OCI-LY7 (cell line): ENCODE measurements at regions not wholly inside any gene's neighbourhood (a gene's known extent, or its start where the extent isn't known, plus 50 kb on each side); places are given as distances from the start of the nearest gene placed in this dataset.

Source experiments
- EZH2phosphoT487 ChIP-seq: fragments of 200-600 bp; sonication (generic); IDR thresholded peaks from 2 replicates; pipeline ENCODE4 v1.6.1; 2018; ENCODE audit warnings: low read depth, borderline replicate concordance, mild to moderate bottlenecking, mixed run types, antibody characterized with exemption, low read length, moderate library complexity, mixed read lengths
- TF ChIP-seq, protein P1 (sequence below): fragments of 200-600 bp; sonication (generic); conservative IDR thresholded peaks from 2 replicates; pipeline ENCODE4 v1.5.1; 2014; ENCODE audit warnings: mild to moderate bottlenecking, antibody characterized with exemption, low read length, moderate library complexity, mixed read lengths

GRCh38 chrX:15170927-15171326 lies 99.0 kb downstream of the ASB9 start:
- TF ChIP-seq, protein P1, sequence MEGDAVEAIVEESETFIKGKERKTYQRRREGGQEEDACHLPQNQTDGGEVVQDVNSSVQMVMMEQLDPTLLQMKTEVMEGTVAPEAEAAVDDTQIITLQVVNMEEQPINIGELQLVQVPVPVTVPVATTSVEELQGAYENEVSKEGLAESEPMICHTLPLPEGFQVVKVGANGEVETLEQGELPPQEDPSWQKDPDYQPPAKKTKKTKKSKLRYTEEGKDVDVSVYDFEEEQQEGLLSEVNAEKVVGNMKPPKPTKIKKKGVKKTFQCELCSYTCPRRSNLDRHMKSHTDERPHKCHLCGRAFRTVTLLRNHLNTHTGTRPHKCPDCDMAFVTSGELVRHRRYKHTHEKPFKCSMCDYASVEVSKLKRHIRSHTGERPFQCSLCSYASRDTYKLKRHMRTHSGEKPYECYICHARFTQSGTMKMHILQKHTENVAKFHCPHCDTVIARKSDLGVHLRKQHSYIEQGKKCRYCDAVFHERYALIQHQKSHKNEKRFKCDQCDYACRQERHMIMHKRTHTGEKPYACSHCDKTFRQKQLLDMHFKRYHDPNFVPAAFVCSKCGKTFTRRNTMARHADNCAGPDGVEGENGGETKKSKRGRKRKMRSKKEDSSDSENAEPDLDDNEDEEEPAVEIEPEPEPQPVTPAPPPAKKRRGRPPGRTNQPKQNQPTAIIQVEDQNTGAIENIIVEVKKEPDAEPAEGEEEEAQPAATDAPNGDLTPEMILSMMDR: no peak
- TF ChIP-seq EZH2phosphoT487: no peak
